ENCODE measurements at regions not wholly inside any gene's neighbourhood (a gene's known extent, or its start where the extent isn't known, plus 50 kb on each side); places are given as distances from the start of the nearest gene placed in this dataset.

GRCh38 chr2:185174353-185174752 lies 564.3 kb upstream of the FSIP2 start:
- Mint-ChIP-seq H3K27me3 (ENCODE audit: low read depth, unreplicated experiment) (no peaks in the 10 kb centered on the region), H3K4me3 (ENCODE audit: unreplicated experiment) (no peak overlapping the region), H3K27ac (ENCODE audit: unreplicated experiment) (no peak overlapping the region), H3K36me3 (ENCODE audit: low read depth, unreplicated experiment) (no peaks in the 10 kb centered on the region), H3K9me3 (ENCODE audit: unreplicated experiment) (no peaks in the 10 kb centered on the region), H3K4me1 (ENCODE audit: low read depth, unreplicated experiment) (no peaks in the 10 kb centered on the region)
- Histone ChIP-seq H3K79me2 (ENCODE audit: insufficient read depth, low read length) (no peaks in the 10 kb centered on the region), H3K36me3 (ENCODE audit: insufficient read depth, low read length) (no peaks in the 10 kb centered on the region), H3K4me3 (ENCODE audit: insufficient read depth, low read depth, low read length) (no peak overlapping the region), H3K27ac (ENCODE audit: low read depth, low read length) (no peak overlapping the region), H3K9me3 (ENCODE audit: insufficient read depth, low read depth, low read length) (no peaks in the 10 kb centered on the region), H3K9ac (ENCODE audit: low read length) (no peak overlapping the region), H3K4me1 (ENCODE audit: insufficient read depth, low read length) (no peaks in the 10 kb centered on the region), H4K20me1 (ENCODE audit: insufficient read depth, low read length) (no peaks in the 10 kb centered on the region), H2AFZ (ENCODE audit: low read depth, low read length) (no peak overlapping the region), H3K4me2 (ENCODE audit: low read length) (no peak overlapping the region), H3K27me3 (ENCODE audit: insufficient read depth, low read length) (no peaks in the 10 kb centered on the region)
- TF ChIP-seq EZH2 (IDR thresholded peaks at IDR 0.05; ENCODE audit: insufficient read depth, low read length) (no peak), CTCF (IDR thresholded peaks at IDR 0.05; ENCODE audit: insufficient read depth, low read depth, low read length) (no peak)
- DNase-seq (ENCODE audit: low read depth) (no peak), FAIRE-seq (no peak)

- H3K4me1 Mint-ChIP-seq (ENCODE audit: low read depth, unreplicated experiment): no peaks in the 10 kb centered on the region
- FAIRE-seq: no peak
Measured at GRCh38 chr2:185179743-185180142, 558.9 kb upstream of the FSIP2 start.

More at GRCh38 chr2:185179743-185180142, 558.9 kb upstream of the FSIP2 start:
- no peak overlapping the region for H3K9ac ChIP-seq (ENCODE audit: low read length)
- H3K9me3 Mint-ChIP-seq (ENCODE audit: unreplicated experiment): no peaks in the 10 kb centered on the region
- TF ChIP-seq CTCF (IDR thresholded peaks at IDR 0.05; ENCODE audit: insufficient read depth, low read depth, low read length) (no peak), EZH2 (IDR thresholded peaks at IDR 0.05; ENCODE audit: insufficient read depth, low read length) (no peak)
- no peaks in the 10 kb centered on the region for H3K36me3 Mint-ChIP-seq (ENCODE audit: low read depth, unreplicated experiment)
- H3K4me1 ChIP-seq (ENCODE audit: insufficient read depth, low read length): no peaks in the 10 kb centered on the region
- no peak overlapping the region for H3K27ac Mint-ChIP-seq (ENCODE audit: unreplicated experiment)
- H3K27me3 Mint-ChIP-seq (ENCODE audit: low read depth, unreplicated experiment): no peaks in the 10 kb centered on the region
- no peaks in the 10 kb centered on the region for H3K36me3 ChIP-seq (ENCODE audit: insufficient read depth, low read length)
- no peak overlapping the region for H3K4me2 ChIP-seq (ENCODE audit: low read length)
- H3K4me3 ChIP-seq (ENCODE audit: insufficient read depth, low read depth, low read length): no peak overlapping the region
- H3K4me3 Mint-ChIP-seq (ENCODE audit: unreplicated experiment): no peak overlapping the region
- no peaks in the 10 kb centered on the region for H4K20me1 ChIP-seq (ENCODE audit: insufficient read depth, low read length)
- H3K27me3 ChIP-seq (ENCODE audit: insufficient read depth, low read length): no peaks in the 10 kb centered on the region
- no peak overlapping the region for H2AFZ ChIP-seq (ENCODE audit: low read depth, low read length)
- H3K79me2 ChIP-seq (ENCODE audit: insufficient read depth, low read length): no peaks in the 10 kb centered on the region
- H3K27ac ChIP-seq (ENCODE audit: low read depth, low read length): no peak overlapping the region
- no peak for DNase-seq (ENCODE audit: low read depth)
- H3K9me3 ChIP-seq (ENCODE audit: insufficient read depth, low read depth, low read length): no peaks in the 10 kb centered on the region
